CD8-positive, alpha-beta memory T cell (primary cell): ENCODE measurements at regions not wholly inside any gene's neighbourhood (a gene's known extent, or its start where the extent isn't known, plus 50 kb on each side); places are given as distances from the start of the nearest gene placed in this dataset.

ENCODE experiments used
- CTCF ChIA-PET: fragments of 350-600 bp; sonication (Branson Sonifier 250); formaldehyde crosslinking; loops from one replicate; lab custom pipeline; 2021; ENCODE audit warnings: antibody characterized with exemption; lab: Charles Lee
- POLR2A ChIA-PET: fragments of 350-600 bp; sonication (Branson Sonifier 250); formaldehyde crosslinking; loops from one replicate; lab custom pipeline; 2021; ENCODE audit warnings: antibody characterized with exemption; lab: Charles Lee
- DNase-seq, 5 donors: peaks; one replicate each; pipeline versions ENCODE4 v3.0.0 to v3.0.0-alpha.2; 2020 to 2022; ENCODE audit warnings: mixed read lengths in 1 of 5
- H3K27ac ChIP-seq: one replicate; pipeline ENCODE4 v1.7.0; 2013; ENCODE audit warnings: low read depth, mild to moderate bottlenecking, low read length, moderate library complexity
- H3K27me3 ChIP-seq: 2 replicates; pipeline ENCODE4 v1.7.0; 2013; ENCODE audit warnings: low read length, mild to moderate bottlenecking; ENCODE audit not compliant: insufficient read depth, poor library complexity, severe bottlenecking
- H3K36me3 ChIP-seq: 2 replicates; pipeline ENCODE4 v1.7.0; 2013; ENCODE audit warnings: mild to moderate bottlenecking, low read length, moderate library complexity; ENCODE audit not compliant: insufficient read depth
- H3K4me1 ChIP-seq: 2 replicates; pipeline ENCODE4 v1.7.0; 2013; ENCODE audit warnings: mild to moderate bottlenecking, low read length, moderate library complexity; ENCODE audit not compliant: insufficient read depth
- H3K4me3 ChIP-seq: 2 replicates; pipeline ENCODE4 v1.7.0; 2013; ENCODE audit warnings: mild to moderate bottlenecking, low read length
- H3K9me3 ChIP-seq: 2 replicates; pipeline ENCODE4 v1.7.0; 2013; ENCODE audit warnings: mild to moderate bottlenecking, low read length
- H3K27ac Mint-ChIP-seq, 8 donors: one replicate each; pipeline ENCODE4 v1.8.0; 2020 to 2021; ENCODE audit warnings: mixed read lengths in 8 of 8, mild to moderate bottlenecking in 6 of 8, inconsistent platforms in 3 of 8, moderate library complexity in 3 of 8
- H3K27me3 Mint-ChIP-seq, 2 donors: one replicate each; pipeline ENCODE4 v1.8.0; 2020 to 2021; ENCODE audit warnings: mixed read lengths in 2 of 2, mild to moderate bottlenecking in 1 of 2, moderate library complexity in 1 of 2
- H3K36me3 Mint-ChIP-seq, 3 donors: one replicate each; pipeline ENCODE4 v1.8.0; 2020 to 2021; ENCODE audit warnings: mixed read lengths in 3 of 3, inconsistent platforms in 1 of 3, mild to moderate bottlenecking in 1 of 3
- H3K4me1 Mint-ChIP-seq, 3 donors: one replicate each; pipeline ENCODE4 v1.8.0; 2020 to 2021; ENCODE audit warnings: mixed read lengths in 3 of 3, inconsistent platforms in 1 of 3, mild to moderate bottlenecking in 1 of 3
- H3K4me3 Mint-ChIP-seq, 7 donors: one replicate each; pipeline ENCODE4 v1.8.0; 2020 to 2021; ENCODE audit warnings: mixed read lengths in 7 of 7, mild to moderate bottlenecking in 6 of 7, moderate library complexity in 4 of 7, inconsistent platforms in 2 of 7
- H3K9me3 Mint-ChIP-seq, 5 donors: one replicate each; pipeline ENCODE4 v1.8.0; 2020 to 2022; ENCODE audit warnings: mixed read lengths in 5 of 5, mild to moderate bottlenecking in 3 of 5, moderate library complexity in 2 of 5, inconsistent platforms in 1 of 5

GRCh38 chr13:59342400-59342799 is 821.3 kb downstream of the DIAPH3 start:
- POLR2A ChIA-PET, result no interaction called here
- no peaks in the 10 kb centered on the region for H3K36me3 Mint-ChIP-seq
- Histone ChIP-seq H3K9me3 (no peaks in the 10 kb centered on the region), H3K4me1 (no peaks in the 10 kb centered on the region), H3K27ac (no peak overlapping the region), H3K27me3 (no peaks in the 10 kb centered on the region), H3K36me3 (no peaks in the 10 kb centered on the region), H3K4me3 (no peak overlapping the region)
- no peaks in the 10 kb centered on the region for H3K4me1 Mint-ChIP-seq
- no peaks in the 10 kb centered on the region for H3K27me3 Mint-ChIP-seq
- H3K27ac Mint-ChIP-seq, result no peak overlapping the region
- no peak overlapping the region for H3K4me3 Mint-ChIP-seq
- DNase-seq, result no peak
- CTCF ChIA-PET, result no interaction called here
- peaks cover 0 to 5% (median 0%) of the 10 kb centered on the region in 5 donors for H3K9me3 Mint-ChIP-seq

DNA sequence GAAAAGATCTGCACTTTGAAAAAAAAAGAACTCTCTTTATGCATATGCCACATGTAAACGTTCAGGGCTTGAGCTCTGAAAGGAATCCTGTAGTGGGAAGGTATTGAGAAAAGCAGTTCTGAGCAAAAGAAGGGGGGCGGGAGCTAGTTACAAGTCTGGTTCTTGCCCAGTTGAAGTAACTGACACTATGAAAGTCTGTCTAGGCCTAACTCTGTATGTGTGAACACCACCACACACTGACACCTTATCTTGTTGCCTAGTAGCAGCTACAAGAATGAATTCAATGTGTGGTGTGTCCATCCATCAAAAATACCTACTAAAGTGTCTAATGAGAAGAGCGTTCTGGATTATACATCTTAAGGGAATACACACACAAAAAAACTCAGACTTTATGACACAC is 820.6 kb downstream of the DIAPH3 start:
- CTCF ChIA-PET, result no interaction called here
- no peaks in the 10 kb centered on the region for H3K4me1 Mint-ChIP-seq

GRCh38 chr13:59343993-59344822 is 819.5 kb downstream of the DIAPH3 start:
- no peaks in the 10 kb centered on the region for H3K9me3 ChIP-seq
- DNase-seq, result no peak
- no peaks in the 10 kb centered on the region for H3K36me3 Mint-ChIP-seq
- H3K4me3 ChIP-seq, result no peak overlapping the region
- POLR2A ChIA-PET, result no interaction called here
- no peaks in the 10 kb centered on the region for H3K4me1 Mint-ChIP-seq
- peaks cover 0 to 5% (median 0%) of the 10 kb centered on the region in 5 donors for H3K9me3 Mint-ChIP-seq
- H3K27ac Mint-ChIP-seq, result no peak overlapping the region
- no peaks in the 10 kb centered on the region for H3K27me3 Mint-ChIP-seq
- H3K36me3 ChIP-seq, result no peaks in the 10 kb centered on the region
- no peaks in the 10 kb centered on the region for H3K4me1 ChIP-seq
- CTCF ChIA-PET, result no interaction called here
- H3K27me3 ChIP-seq, result no peaks in the 10 kb centered on the region
- no peak overlapping the region for H3K4me3 Mint-ChIP-seq
- no peak overlapping the region for H3K27ac ChIP-seq

More for the DNA sequence above, 820.6 kb downstream of the DIAPH3 start:
- Mint-ChIP-seq H3K4me3 (no peak overlapping the region), H3K27me3 (no peaks in the 10 kb centered on the region), H3K27ac (no peak overlapping the region), H3K9me3 (peaks cover 0 to 5% (median 0%) of the 10 kb centered on the region in 5 donors), H3K36me3 (no peaks in the 10 kb centered on the region)
- POLR2A ChIA-PET, result no interaction called here
- Histone ChIP-seq H3K27ac (no peak overlapping the region), H3K4me1 (no peaks in the 10 kb centered on the region), H3K27me3 (no peaks in the 10 kb centered on the region), H3K4me3 (no peak overlapping the region), H3K9me3 (no peaks in the 10 kb centered on the region), H3K36me3 (no peaks in the 10 kb centered on the region)
- no peak for DNase-seq

- Histone ChIP-seq H3K4me3 (no peak overlapping the region), H3K9me3 (no peaks in the 10 kb centered on the region), H3K27me3 (no peaks in the 10 kb centered on the region), H3K36me3 (no peaks in the 10 kb centered on the region), H3K27ac (no peak overlapping the region), H3K4me1 (no peaks in the 10 kb centered on the region)
- Mint-ChIP-seq H3K9me3 (peaks cover 0 to 3% (median 0%) of the 10 kb centered on the region in 5 donors), H3K4me3 (no peak overlapping the region), H3K36me3 (no peaks in the 10 kb centered on the region), H3K27ac (no peak overlapping the region), H3K27me3 (no peaks in the 10 kb centered on the region), H3K4me1 (no peaks in the 10 kb centered on the region)
- POLR2A ChIA-PET, result no interaction called here
- CTCF ChIA-PET, result no interaction called here
- DNase-seq, result no peak
Observed at GRCh38 chr13:59345311-59345710, 818.4 kb downstream of the DIAPH3 start.

DNA sequence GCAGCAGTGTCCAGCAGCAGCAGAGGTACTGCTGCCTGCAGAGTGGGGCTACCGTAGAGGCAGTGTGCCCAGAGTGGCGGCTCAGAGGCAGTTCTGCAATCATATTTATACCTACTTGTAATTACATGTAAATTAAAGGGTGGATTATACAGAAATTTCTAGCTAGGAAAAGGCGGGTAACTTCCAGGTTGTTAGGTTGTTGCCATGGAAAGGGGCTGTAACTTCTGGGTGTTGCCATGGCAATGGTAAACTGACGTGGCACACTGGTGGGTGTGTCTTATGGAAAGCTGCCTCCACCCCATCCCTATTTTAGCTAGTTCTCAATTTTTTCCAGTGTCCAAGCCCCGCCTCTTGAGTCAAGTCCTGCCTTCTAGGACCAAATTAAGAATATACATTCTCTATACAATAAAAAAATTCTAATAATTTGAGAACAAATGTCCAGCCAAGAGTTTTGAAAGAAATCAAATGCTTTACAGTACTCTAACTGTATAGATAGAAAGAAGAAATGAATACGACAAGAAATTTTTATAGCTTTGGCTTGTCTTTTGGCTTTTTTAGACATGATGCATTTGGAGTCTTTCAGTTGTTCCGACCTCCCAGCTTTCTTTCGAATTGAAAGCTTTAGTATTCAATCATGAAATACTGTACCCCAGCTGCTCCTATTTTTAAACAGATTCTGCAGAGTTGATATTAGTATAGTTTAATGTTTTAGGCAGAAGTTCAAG is 816.6 kb downstream of the DIAPH3 start:
- no peak for DNase-seq
- no peak overlapping the region for H3K4me3 Mint-ChIP-seq
- H3K27ac ChIP-seq, result no peak overlapping the region
- H3K4me3 ChIP-seq, result no peak overlapping the region
- ChIA-PET CTCF (interaction anchor here (0.7 kb wide), 1 partner anchor 11 kb away, joined by 4 read pairs; no protein-coding TSS in a partner anchor), POLR2A (no interaction called here)
- H3K4me1 ChIP-seq, result no peaks in the 10 kb centered on the region
- no peaks in the 10 kb centered on the region for H3K27me3 ChIP-seq
- H3K27ac Mint-ChIP-seq, result no peak overlapping the region
- H3K9me3 Mint-ChIP-seq, result peaks cover 0 to 3% (median 0%) of the 10 kb centered on the region in 5 donors
- no peaks in the 10 kb centered on the region for H3K9me3 ChIP-seq
- H3K4me1 Mint-ChIP-seq, result no peaks in the 10 kb centered on the region
- H3K36me3 ChIP-seq, result no peaks in the 10 kb centered on the region
- H3K27me3 Mint-ChIP-seq, result no peaks in the 10 kb centered on the region
- H3K36me3 Mint-ChIP-seq, result no peaks in the 10 kb centered on the region

DNA sequence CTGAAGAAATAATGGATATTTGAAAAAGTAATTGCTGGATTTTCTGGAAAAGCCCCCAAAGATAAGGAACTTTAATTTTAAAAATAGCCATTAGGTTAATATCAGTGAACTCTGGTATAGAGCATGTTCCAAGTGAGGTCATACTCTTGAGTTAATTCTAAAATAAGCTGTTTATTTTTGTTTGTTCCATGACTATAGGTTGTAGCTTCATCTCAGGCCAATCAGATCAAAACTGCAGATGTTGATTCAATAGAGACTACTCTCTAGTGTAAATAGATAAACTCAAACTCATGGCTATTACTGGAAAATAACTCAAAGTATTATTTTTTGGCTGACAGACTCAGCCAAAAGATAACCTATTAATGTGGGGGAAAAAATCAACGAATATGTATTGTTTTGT is 815.1 kb downstream of the DIAPH3 start:
- Mint-ChIP-seq H3K36me3 (no peaks in the 10 kb centered on the region), H3K27me3 (no peaks in the 10 kb centered on the region), H3K4me3 (no peak overlapping the region), H3K9me3 (peaks cover 0 to 3% (median 0%) of the 10 kb centered on the region in 5 donors), H3K4me1 (no peaks in the 10 kb centered on the region), H3K27ac (no peak overlapping the region)
- no peaks in the 10 kb centered on the region for H3K36me3 ChIP-seq
- DNase-seq, result no peak
- no peaks in the 10 kb centered on the region for H3K27me3 ChIP-seq
- no peak overlapping the region for H3K27ac ChIP-seq
- no peak overlapping the region for H3K4me3 ChIP-seq
- no peaks in the 10 kb centered on the region for H3K9me3 ChIP-seq
- H3K4me1 ChIP-seq, result no peaks in the 10 kb centered on the region
- ChIA-PET CTCF (no interaction called here), POLR2A (no interaction called here)

GRCh38 chr13:59352600-59352999 is 811.1 kb downstream of the DIAPH3 start:
- H3K9me3 ChIP-seq, result no peaks in the 10 kb centered on the region
- H3K27me3 ChIP-seq, result no peaks in the 10 kb centered on the region
- no peak overlapping the region for H3K27ac ChIP-seq
- ChIA-PET CTCF (no interaction called here), POLR2A (no interaction called here)
- H3K4me3 ChIP-seq, result no peak overlapping the region
- Mint-ChIP-seq H3K36me3 (no peaks in the 10 kb centered on the region), H3K9me3 (no peaks in the 10 kb centered on the region), H3K27ac (no peak overlapping the region), H3K27me3 (no peaks in the 10 kb centered on the region), H3K4me1 (no peaks in the 10 kb centered on the region), H3K4me3 (no peak overlapping the region)
- H3K4me1 ChIP-seq, result no peaks in the 10 kb centered on the region
- H3K36me3 ChIP-seq, result no peaks in the 10 kb centered on the region
- no peak for DNase-seq

DNA sequence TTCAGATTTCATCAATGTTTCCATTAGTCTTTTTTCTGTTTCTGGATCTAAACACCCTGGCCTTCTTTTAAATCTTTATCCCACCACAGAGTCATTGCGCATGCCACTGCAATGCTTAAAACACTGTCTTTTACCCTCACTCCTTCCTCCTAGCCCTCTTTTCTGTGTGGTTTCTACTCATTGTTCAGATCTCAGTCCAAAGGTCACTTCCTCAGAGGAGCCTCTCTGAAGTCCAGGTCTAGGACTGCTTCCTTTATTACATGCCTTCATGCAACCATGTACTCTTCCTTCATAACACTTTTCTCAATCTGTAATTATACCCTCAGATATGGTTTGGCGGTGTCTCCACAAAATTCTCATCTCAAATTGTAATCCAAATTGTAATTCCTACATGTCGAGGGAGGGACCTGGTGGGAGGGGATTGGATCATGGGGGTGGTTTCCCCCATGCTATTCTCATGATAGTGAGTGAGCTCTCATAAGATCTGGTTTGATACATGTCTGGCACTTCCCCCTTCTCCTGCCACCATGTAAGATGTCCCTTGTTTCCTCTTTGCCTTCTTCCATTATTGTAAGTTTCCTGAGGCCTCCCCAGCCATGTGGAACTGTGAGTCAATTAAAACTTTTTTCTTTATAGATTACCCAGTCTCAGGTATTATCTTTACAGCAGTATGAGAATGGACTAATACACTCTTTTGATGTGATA is 808.9 kb downstream of the DIAPH3 start:
- no peak for DNase-seq
- Mint-ChIP-seq H3K4me3 (no peak overlapping the region), H3K36me3 (no peaks in the 10 kb centered on the region), H3K9me3 (no peaks in the 10 kb centered on the region), H3K4me1 (peaks cover 0 to 2% (median 0%) of the 10 kb centered on the region in 3 donors), H3K27me3 (no peaks in the 10 kb centered on the region), H3K27ac (no peak overlapping the region)
- Histone ChIP-seq H3K9me3 (no peaks in the 10 kb centered on the region), H3K27me3 (no peaks in the 10 kb centered on the region), H3K4me3 (no peak overlapping the region), H3K36me3 (no peaks in the 10 kb centered on the region), H3K27ac (no peak overlapping the region), H3K4me1 (no peaks in the 10 kb centered on the region)
- CTCF ChIA-PET, result no interaction called here
- POLR2A ChIA-PET, result no interaction called here
